Trophoblast cell (in vitro differentiated cells and primary cell): ENCODE measurements at regions not wholly inside any gene's neighbourhood (a gene's known extent, or its start where the extent isn't known, plus 50 kb on each side); places are given as distances from the start of the nearest gene placed in this dataset.

Source experiments
- DNase-seq, 2 donors: peaks; one replicate each; pipeline ENCODE4 v3.0.0-alpha.2; 2016
- H2AFZ ChIP-seq: 2 replicates; pipeline ENCODE4 v1.6.1; 2013; ENCODE audit warnings: low read length, moderate library complexity, mild to moderate bottlenecking; ENCODE audit not compliant: insufficient read depth, poor library complexity
- H2AK5ac ChIP-seq: 2 replicates; pipeline ENCODE4 v1.6.1; 2013; ENCODE audit warnings: mild to moderate bottlenecking, low read length
- H2BK120ac ChIP-seq: 2 replicates; pipeline ENCODE4 v1.6.1; 2013; ENCODE audit warnings: low read length, mild to moderate bottlenecking, moderate library complexity; ENCODE audit not compliant: insufficient read depth, poor library complexity
- H2BK12ac ChIP-seq: 2 replicates; pipeline ENCODE4 v1.6.1; 2013; ENCODE audit warnings: mild to moderate bottlenecking, low read length, moderate library complexity
- H2BK5ac ChIP-seq: 2 replicates; pipeline ENCODE4 v1.6.1; 2013; ENCODE audit warnings: low read length, low read depth, moderate library complexity, mild to moderate bottlenecking; ENCODE audit not compliant: poor library complexity
- H3K14ac ChIP-seq: 2 replicates; pipeline ENCODE4 v1.6.1; 2013; ENCODE audit warnings: mild to moderate bottlenecking, low read length
- H3K18ac ChIP-seq: 2 replicates; pipeline ENCODE4 v1.6.1; 2013; ENCODE audit warnings: mild to moderate bottlenecking, low read length
- H3K23ac ChIP-seq: 2 replicates; pipeline ENCODE4 v1.6.1; 2013; ENCODE audit warnings: low read length
- H3K27ac ChIP-seq: 2 replicates; pipeline ENCODE4 v1.5.1; 2013; ENCODE audit warnings: low read depth, mild to moderate bottlenecking, inconsistent platforms, low read length, moderate library complexity
- H3K27me3 ChIP-seq: 2 replicates; pipeline ENCODE4 v1.6.1; 2013; ENCODE audit warnings: inconsistent platforms, mild to moderate bottlenecking, low read length, moderate library complexity; ENCODE audit not compliant: insufficient read depth
- H3K36me3 ChIP-seq, 2 experiments: 1 replicate in 1 of 2; 2 replicates in 1 of 2; pipeline ENCODE4 v1.6.1; 2013; ENCODE audit warnings: low read length in 2 of 2, mild to moderate bottlenecking in 2 of 2, moderate library complexity in 1 of 2; ENCODE audit not compliant: insufficient read depth in 2 of 2, control insufficient read depth in 1 of 2
- H3K4ac ChIP-seq: 2 replicates; pipeline ENCODE4 v1.6.1; 2013; ENCODE audit warnings: low read depth, mild to moderate bottlenecking, low read length, moderate library complexity
- H3K4me1 ChIP-seq, 2 experiments: 1 replicate in 1 of 2; 2 replicates in 1 of 2; pipeline ENCODE4 v1.6.1; 2013; ENCODE audit warnings: low read length in 2 of 2, mild to moderate bottlenecking in 2 of 2, moderate library complexity in 1 of 2; ENCODE audit not compliant: insufficient read depth in 2 of 2, control insufficient read depth in 1 of 2
- H3K4me2 ChIP-seq: 2 replicates; pipeline ENCODE4 v1.6.1; 2013; ENCODE audit warnings: inconsistent platforms, mild to moderate bottlenecking, low read length, moderate library complexity
- H3K4me3 ChIP-seq: 2 replicates; pipeline ENCODE4 v1.5.1; 2013; ENCODE audit warnings: mild to moderate bottlenecking, low read depth, low read length, inconsistent platforms
- H3K79me1 ChIP-seq: one replicate; pipeline ENCODE4 v1.6.1; 2013; ENCODE audit warnings: low read length
- H3K79me2 ChIP-seq: 2 replicates; pipeline ENCODE4 v1.6.1; 2013; ENCODE audit warnings: low read length, mild to moderate bottlenecking; ENCODE audit not compliant: control insufficient read depth, insufficient read depth, poor library complexity
- H3K9ac ChIP-seq: 2 replicates; pipeline ENCODE4 v1.6.1; 2013; ENCODE audit warnings: mild to moderate bottlenecking, low read length
- H3K9me3 ChIP-seq: 2 replicates; pipeline ENCODE4 v1.6.1; 2013; ENCODE audit warnings: low read depth, mild to moderate bottlenecking, control low read depth, inconsistent platforms, low read length; ENCODE audit not compliant: insufficient read depth
- H4K12ac ChIP-seq: 2 replicates; pipeline ENCODE4 v1.6.1; 2013; ENCODE audit warnings: low read depth, mild to moderate bottlenecking, low read length, moderate library complexity
- H4K8ac ChIP-seq: 2 replicates; pipeline ENCODE4 v1.6.1; 2013; ENCODE audit warnings: low read depth, mild to moderate bottlenecking, low read length, moderate library complexity
- H4K91ac ChIP-seq: one replicate; pipeline ENCODE4 v1.6.1; 2013; ENCODE audit warnings: low read depth, mild to moderate bottlenecking, low read length, moderate library complexity
- WGBS: extraction: QIAGEN DNeasy Blood & Tissue Kit; methylation state at CpG from one replicate; pipeline ENCODE4 v1.1.7; 2013; ENCODE audit warnings: missing lambda C conversion rate; ENCODE audit not compliant: insufficient read length, insufficient coverage; ENCODE audit errors: extremely low coverage; 5-methylcytosine and 5-hydroxymethylcytosine counted together

DNA sequence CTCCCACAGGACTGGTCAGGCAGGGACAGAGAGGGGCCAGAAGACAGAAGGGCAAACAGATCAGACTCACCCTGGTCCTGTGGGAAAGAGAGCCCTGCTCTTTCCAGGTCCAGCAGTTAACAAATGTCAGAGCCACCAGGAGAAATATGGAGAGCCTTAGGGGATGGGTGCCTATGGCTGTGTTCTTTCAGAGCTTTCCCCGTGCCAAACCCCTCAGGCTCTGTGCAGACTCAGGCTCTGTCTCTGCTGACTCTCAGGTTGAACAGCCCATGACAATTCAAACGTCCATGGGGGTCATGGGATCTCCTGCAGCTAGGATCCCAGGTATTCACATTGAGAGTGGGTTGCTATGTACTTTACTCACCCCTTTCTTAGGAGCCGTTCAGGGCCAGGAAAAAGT is 120.8 kb upstream of the ERBB4 start:
- Histone ChIP-seq H2AFZ (no peak overlapping the region), H3K23ac (no peak overlapping the region), H3K4ac (no peak overlapping the region), H3K79me1 (no peaks in the 10 kb centered on the region), H3K79me2 (no peaks in the 10 kb centered on the region), H3K27me3 (no peaks in the 10 kb centered on the region), H3K4me1 (peaks cover 0 to 3% of the 10 kb centered on the region in 2 experiments), H2BK5ac (no peak overlapping the region), H3K9me3 (no peaks in the 10 kb centered on the region), H3K27ac (no peak overlapping the region), H2BK12ac (no peak overlapping the region), H3K36me3 (no peaks in the 10 kb centered on the region), H3K4me3 (no peak overlapping the region), H2BK120ac (no peak overlapping the region), H4K8ac (no peak overlapping the region), H3K9ac (no peak overlapping the region), H3K18ac (no peak overlapping the region), H3K4me2 (no peak overlapping the region), H4K12ac (no peak overlapping the region), H3K14ac (no peak overlapping the region), H2AK5ac (no peak overlapping the region), H4K91ac (no peak overlapping the region)
- peak; percentile 54 to 66 for DNase-seq
- WGBS, result no CpG with 5 or more reads among the region's 3 CpGs

DNA sequence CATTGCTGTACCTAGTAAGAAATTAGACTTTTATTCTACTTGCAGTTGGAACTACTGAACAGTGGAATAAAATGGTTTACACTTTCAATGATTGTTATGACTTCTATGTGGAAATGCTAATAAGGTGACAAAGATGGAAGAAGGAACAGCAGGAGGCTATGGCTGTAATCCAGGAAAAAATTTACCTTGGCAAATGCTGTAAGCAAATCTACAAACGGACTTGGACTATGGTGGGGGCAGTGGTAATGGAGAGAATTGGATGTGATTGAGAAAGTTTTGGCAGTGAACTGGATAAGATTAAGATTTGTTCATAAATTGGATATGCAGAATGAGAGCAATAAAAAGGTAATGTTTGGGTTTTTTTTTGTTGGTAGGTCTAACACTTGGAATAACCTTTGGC is 111.0 kb upstream of the ERBB4 start:
- H3K4ac ChIP-seq, result no peak overlapping the region
- H3K4me1 ChIP-seq, result no peaks in the 10 kb centered on the region
- H3K27ac ChIP-seq, result no peak overlapping the region
- H3K79me1 ChIP-seq, result no peaks in the 10 kb centered on the region
- DNase-seq, result no peak
- H3K14ac ChIP-seq, result no peak overlapping the region
- H4K91ac ChIP-seq, result no peak overlapping the region
- no peaks in the 10 kb centered on the region for H3K9me3 ChIP-seq
- no peaks in the 10 kb centered on the region for H3K79me2 ChIP-seq
- H3K27me3 ChIP-seq, result no peaks in the 10 kb centered on the region
- no peak overlapping the region for H3K4me3 ChIP-seq
- no peak overlapping the region for H2BK120ac ChIP-seq
- no peak overlapping the region for H2AFZ ChIP-seq
- H3K36me3 ChIP-seq, result no peaks in the 10 kb centered on the region
- H2BK12ac ChIP-seq, result no peak overlapping the region
- no peak overlapping the region for H2AK5ac ChIP-seq
- H2BK5ac ChIP-seq, result no peak overlapping the region
- WGBS, result no CpG with 5 or more reads among the region's 1 CpG
- H3K4me2 ChIP-seq, result no peak overlapping the region
- H3K18ac ChIP-seq, result no peak overlapping the region
- no peak overlapping the region for H3K23ac ChIP-seq
- no peak overlapping the region for H4K12ac ChIP-seq
- no peak overlapping the region for H3K9ac ChIP-seq
- no peak overlapping the region for H4K8ac ChIP-seq

DNA sequence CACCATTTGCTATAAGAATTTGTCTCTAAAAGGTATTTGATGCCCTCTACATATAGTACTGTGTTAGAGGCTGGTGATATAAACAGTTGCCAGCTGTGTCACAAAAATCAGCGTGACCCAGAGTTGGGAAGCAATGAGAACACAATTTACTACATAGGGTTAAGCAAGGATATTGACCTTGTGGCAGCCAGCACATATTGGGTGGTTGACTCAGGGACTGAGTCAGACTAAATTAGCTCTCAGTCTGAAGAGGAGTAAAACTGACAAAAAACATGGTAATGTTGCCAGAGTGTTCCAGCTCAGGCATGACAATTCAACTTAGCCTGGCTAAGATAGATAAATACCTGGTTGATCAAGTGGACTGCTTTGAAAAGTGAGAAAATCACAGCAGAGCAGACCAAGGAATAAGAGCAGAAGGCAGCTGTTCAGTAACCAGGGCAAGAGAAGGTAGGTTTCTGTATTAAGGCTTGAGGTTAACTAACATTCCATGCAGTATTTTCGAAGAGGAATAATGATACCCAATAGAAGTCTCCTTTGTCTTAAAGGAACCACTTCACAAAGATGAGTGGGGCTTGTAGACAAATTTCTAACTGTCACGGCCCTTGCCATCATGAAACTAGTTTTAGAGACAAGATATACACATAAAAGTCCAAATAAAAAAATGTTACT is 108.2 kb upstream of the ERBB4 start:
- no peaks in the 10 kb centered on the region for H3K4me1 ChIP-seq
- DNase-seq, result peak; percentile 34 to 62
- H2BK120ac ChIP-seq, result no peak overlapping the region
- H2BK12ac ChIP-seq, result no peak overlapping the region
- no peaks in the 10 kb centered on the region for H3K79me1 ChIP-seq
- H3K14ac ChIP-seq, result no peak overlapping the region
- no peak overlapping the region for H3K4ac ChIP-seq
- no peaks in the 10 kb centered on the region for H3K27me3 ChIP-seq
- H3K18ac ChIP-seq, result no peak overlapping the region
- H3K9ac ChIP-seq, result no peak overlapping the region
- no CpG with 5 or more reads among the region's 3 CpGs for WGBS
- no peak overlapping the region for H3K27ac ChIP-seq
- H2AFZ ChIP-seq, result no peak overlapping the region
- no peak overlapping the region for H3K4me3 ChIP-seq
- no peaks in the 10 kb centered on the region for H3K9me3 ChIP-seq
- H3K79me2 ChIP-seq, result no peaks in the 10 kb centered on the region
- no peak overlapping the region for H2BK5ac ChIP-seq
- H3K4me2 ChIP-seq, result no peak overlapping the region
- no peak overlapping the region for H2AK5ac ChIP-seq
- H4K91ac ChIP-seq, result no peak overlapping the region
- no peak overlapping the region for H4K8ac ChIP-seq
- H4K12ac ChIP-seq, result no peak overlapping the region
- H3K23ac ChIP-seq, result no peak overlapping the region
- no peaks in the 10 kb centered on the region for H3K36me3 ChIP-seq

DNA sequence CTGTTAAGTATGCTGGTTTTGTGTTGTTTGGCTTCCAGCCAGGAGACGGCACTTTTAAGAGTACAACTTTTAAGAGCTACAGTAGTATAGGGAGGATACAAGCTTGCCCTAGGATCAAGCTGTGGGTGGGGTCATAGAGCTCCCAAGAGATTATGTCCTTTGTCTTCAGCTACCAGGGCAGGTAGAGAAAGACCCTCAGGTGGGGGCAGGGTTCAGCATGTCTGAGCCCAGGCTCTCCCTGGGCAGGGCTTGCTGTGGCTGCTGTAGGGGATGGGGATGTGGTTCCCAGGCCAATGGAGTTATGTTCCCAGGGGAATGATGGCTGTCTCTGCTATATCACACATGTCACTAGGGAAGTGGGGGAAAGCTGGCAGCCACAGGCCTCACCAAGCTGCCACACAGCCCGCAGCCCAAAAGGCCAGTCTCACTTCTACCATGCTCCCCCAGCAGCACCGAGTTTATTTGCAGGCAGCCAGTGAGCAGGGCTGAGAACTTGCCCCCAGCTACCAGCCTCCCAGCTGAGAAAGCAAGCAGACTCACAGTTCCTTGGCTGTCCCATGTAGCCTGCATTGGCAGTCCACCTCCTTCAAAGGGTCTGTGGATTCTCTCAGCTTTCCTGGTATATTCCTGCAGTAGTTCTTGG is 105.7 kb upstream of the ERBB4 start:
- Histone ChIP-seq H2AK5ac (no peak overlapping the region), H2BK5ac (no peak overlapping the region), H4K91ac (no peak overlapping the region), H2AFZ (no peak overlapping the region), H3K9ac (no peak overlapping the region), H3K79me2 (no peaks in the 10 kb centered on the region), H3K4me3 (no peak overlapping the region), H3K4ac (no peak overlapping the region), H3K14ac (no peak overlapping the region), H4K12ac (no peak overlapping the region), H2BK12ac (no peak overlapping the region), H3K36me3 (no peaks in the 10 kb centered on the region), H3K27ac (no peak overlapping the region), H3K27me3 (no peaks in the 10 kb centered on the region), H2BK120ac (no peak overlapping the region), H3K18ac (no peak overlapping the region), H3K23ac (no peak overlapping the region), H3K4me2 (no peak overlapping the region), H3K79me1 (no peaks in the 10 kb centered on the region), H3K4me1 (no peaks in the 10 kb centered on the region), H4K8ac (no peak overlapping the region), H3K9me3 (no peaks in the 10 kb centered on the region)
- no CpG with 5 or more reads among the region's 3 CpGs for WGBS
- DNase-seq, result no peak
